OCI-LY3 (cell line): ENCODE measurements at regions not wholly inside any gene's neighbourhood (a gene's known extent, or its start where the extent isn't known, plus 50 kb on each side); places are given as distances from the start of the nearest gene placed in this dataset.

Experiments used
- H2AFZ ChIP-seq: fragments of 200-600, 300-600 bp; shearing (Covaris generic); 2 replicates; pipeline ENCODE4 v1.6.0; 2014; ENCODE audit warnings: antibody characterized with exemption, low read depth, low read length
- H3K27ac ChIP-seq: fragments of 200-600, 300-600 bp; sonication (generic); 2 replicates; pipeline ENCODE4 v1.5.1; 2014; ENCODE audit warnings: mild to moderate bottlenecking, low read length, moderate library complexity, mixed read lengths
- H3K27me3 ChIP-seq: fragments of 200-600, 300-600 bp; sonication (generic); 2 replicates; pipeline ENCODE4 v1.6.1; 2014; ENCODE audit warnings: low read depth, low read length, mixed read lengths
- H3K36me3 ChIP-seq: fragments of 200-600, 300-600 bp; sonication (generic); replicated peaks from 2 replicates; pipeline ENCODE3; 2014; ENCODE audit warnings: low read depth, low read length, mixed read lengths
- H3K4me1 ChIP-seq: fragments of 300-600, 200-600 bp; sonication (generic); 2 replicates; pipeline ENCODE4 v1.6.1; 2014; ENCODE audit warnings: low read length, mixed read lengths
- H3K4me2 ChIP-seq: fragments of 200-600, 300-600 bp; sonication (generic); 2 replicates; pipeline ENCODE4 v1.6.1; 2014; ENCODE audit warnings: low read length, mixed read lengths
- H3K4me3 ChIP-seq: fragments of 300-600, 200-600 bp; sonication (generic); 2 replicates; pipeline ENCODE4 v1.5.1; 2014; ENCODE audit warnings: antibody characterized with exemption, mild to moderate bottlenecking, low read length, moderate library complexity
- H3K79me2 ChIP-seq: fragments of 300-600, 200-600 bp; shearing (Covaris generic); 2 replicates; pipeline ENCODE4 v1.6.1; 2014; ENCODE audit warnings: mild to moderate bottlenecking, low read length, mixed read lengths
- H3K9ac ChIP-seq: fragments of 300-600, 200-600 bp; shearing (Covaris generic); 2 replicates; pipeline ENCODE4 v1.6.0; 2014; ENCODE audit warnings: mild to moderate bottlenecking, low read length, moderate library complexity
- H3K9me3 ChIP-seq: fragments of 200-600, 300-600 bp; shearing (Covaris generic); 2 replicates; pipeline ENCODE4 v1.6.1; 2014; ENCODE audit warnings: low read length, mixed read lengths; ENCODE audit not compliant: insufficient read depth
- H4K20me1 ChIP-seq: fragments of 200-600, 300-600 bp; sonication (generic); 2 replicates; pipeline ENCODE4 v1.6.1; 2016; ENCODE audit warnings: low read length, mixed read lengths; ENCODE audit not compliant: insufficient read depth
- EZH2phosphoT487 ChIP-seq: fragments of 200-600 bp; shearing (Covaris generic); IDR thresholded peaks from 2 replicates; pipeline ENCODE4 v1.6.1; 2018; ENCODE audit warnings: antibody characterized with exemption, mixed run types, low read depth
- TF ChIP-seq, protein P1 (sequence below): fragments of 200-600, 300-600 bp; sonication (generic); IDR thresholded peaks from 2 replicates; pipeline ENCODE4 v1.5.1; 2014; ENCODE audit warnings: antibody characterized with exemption, low read length, low read depth

DNA sequence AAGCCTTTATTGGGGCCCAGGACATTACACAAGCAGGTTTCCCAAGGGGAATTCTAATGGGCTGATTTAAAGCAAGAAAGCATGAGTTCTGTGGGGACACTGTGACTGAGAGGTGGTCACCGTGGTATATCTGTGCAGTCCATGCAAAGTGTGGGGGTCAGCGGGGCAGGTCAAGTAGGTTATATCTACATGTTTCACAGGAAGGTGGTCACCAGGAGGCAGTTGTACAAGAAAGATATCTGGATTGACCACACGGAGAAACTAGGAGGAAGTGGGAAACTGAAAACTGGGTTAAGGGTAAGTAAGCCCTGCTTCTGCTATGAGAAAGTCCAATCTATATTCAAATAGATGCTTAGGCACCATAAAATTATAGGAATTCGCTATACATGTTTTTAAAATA, 77.8 kb upstream of the CNOT2 start:
- Histone ChIP-seq H3K36me3 (no peaks in the 10 kb centered on the region), H3K79me2 (no peaks in the 10 kb centered on the region), H2AFZ (no peak overlapping the region), H3K4me1 (no peaks in the 10 kb centered on the region), H3K4me2 (no peak overlapping the region), H3K27me3 (no peaks in the 10 kb centered on the region), H4K20me1 (no peaks in the 10 kb centered on the region), H3K27ac (no peak overlapping the region), H3K9me3 (no peaks in the 10 kb centered on the region), H3K4me3 (no peak overlapping the region), H3K9ac (no peak overlapping the region)
- TF ChIP-seq EZH2phosphoT487 = no peak
- TF ChIP-seq, protein P1, sequence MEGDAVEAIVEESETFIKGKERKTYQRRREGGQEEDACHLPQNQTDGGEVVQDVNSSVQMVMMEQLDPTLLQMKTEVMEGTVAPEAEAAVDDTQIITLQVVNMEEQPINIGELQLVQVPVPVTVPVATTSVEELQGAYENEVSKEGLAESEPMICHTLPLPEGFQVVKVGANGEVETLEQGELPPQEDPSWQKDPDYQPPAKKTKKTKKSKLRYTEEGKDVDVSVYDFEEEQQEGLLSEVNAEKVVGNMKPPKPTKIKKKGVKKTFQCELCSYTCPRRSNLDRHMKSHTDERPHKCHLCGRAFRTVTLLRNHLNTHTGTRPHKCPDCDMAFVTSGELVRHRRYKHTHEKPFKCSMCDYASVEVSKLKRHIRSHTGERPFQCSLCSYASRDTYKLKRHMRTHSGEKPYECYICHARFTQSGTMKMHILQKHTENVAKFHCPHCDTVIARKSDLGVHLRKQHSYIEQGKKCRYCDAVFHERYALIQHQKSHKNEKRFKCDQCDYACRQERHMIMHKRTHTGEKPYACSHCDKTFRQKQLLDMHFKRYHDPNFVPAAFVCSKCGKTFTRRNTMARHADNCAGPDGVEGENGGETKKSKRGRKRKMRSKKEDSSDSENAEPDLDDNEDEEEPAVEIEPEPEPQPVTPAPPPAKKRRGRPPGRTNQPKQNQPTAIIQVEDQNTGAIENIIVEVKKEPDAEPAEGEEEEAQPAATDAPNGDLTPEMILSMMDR = no peak

DNA sequence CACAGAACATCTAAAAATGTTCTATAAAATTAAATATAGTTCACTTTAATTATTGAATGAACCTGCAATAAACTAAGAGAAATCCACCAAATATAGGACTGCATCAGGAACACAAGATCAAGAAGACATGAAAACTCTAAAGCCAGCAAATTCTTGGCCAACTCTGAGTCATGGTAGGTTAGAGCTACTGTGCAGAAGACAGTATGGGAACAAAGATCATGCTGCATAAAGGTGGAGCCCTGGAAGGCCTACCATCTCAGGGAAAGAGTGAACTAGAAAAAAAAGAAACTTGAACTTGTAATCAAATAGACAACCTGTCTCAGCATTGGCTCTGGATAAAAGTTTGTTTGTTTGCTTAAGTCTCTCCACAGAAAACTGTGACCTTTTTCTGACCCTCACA, 66.9 kb upstream of the CNOT2 start:
- Histone ChIP-seq H3K9ac (no peak overlapping the region), H3K36me3 (no peaks in the 10 kb centered on the region), H4K20me1 (no peaks in the 10 kb centered on the region), H3K27me3 (no peaks in the 10 kb centered on the region), H3K27ac (no peak overlapping the region), H3K4me2 (no peak overlapping the region), H2AFZ (no peak overlapping the region), H3K4me3 (no peak overlapping the region), H3K79me2 (no peaks in the 10 kb centered on the region), H3K4me1 (no peaks in the 10 kb centered on the region), H3K9me3 (peaks cover 2% of the 10 kb centered on the region; the same call in 1 of the 2 replicates)
- TF ChIP-seq, protein P1 = no peak
- TF ChIP-seq EZH2phosphoT487 = no peak

DNA sequence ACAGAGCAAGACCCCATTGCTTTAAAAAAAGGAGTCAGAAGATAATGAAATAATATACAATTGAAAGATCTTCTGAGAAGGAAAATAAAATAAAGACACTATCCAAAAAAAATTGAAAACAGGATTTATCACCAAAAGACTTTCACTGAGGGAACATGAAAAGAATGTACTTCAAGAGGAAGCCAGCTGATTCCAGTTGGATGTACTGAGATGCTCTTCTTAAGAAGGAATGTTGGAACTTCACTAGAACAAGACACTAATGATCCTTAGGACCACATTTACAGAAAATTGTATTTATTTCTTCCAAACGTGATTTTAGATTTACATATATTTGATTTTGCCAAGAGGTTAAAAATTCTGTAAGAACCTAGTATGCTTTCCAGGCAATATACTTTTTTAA, 65.6 kb upstream of the CNOT2 start:
- Histone ChIP-seq H3K27me3 (no peaks in the 10 kb centered on the region), H3K27ac (no peak overlapping the region), H3K79me2 (no peaks in the 10 kb centered on the region), H2AFZ (no peak overlapping the region), H3K9me3 (peaks cover 2% of the 10 kb centered on the region; the same call in 1 of the 2 replicates), H3K36me3 (no peaks in the 10 kb centered on the region), H3K4me1 (no peaks in the 10 kb centered on the region), H4K20me1 (no peaks in the 10 kb centered on the region), H3K4me2 (no peak overlapping the region), H3K4me3 (no peak overlapping the region), H3K9ac (no peak overlapping the region)
- TF ChIP-seq, protein P1 = no peak
- TF ChIP-seq EZH2phosphoT487 = no peak

DNA sequence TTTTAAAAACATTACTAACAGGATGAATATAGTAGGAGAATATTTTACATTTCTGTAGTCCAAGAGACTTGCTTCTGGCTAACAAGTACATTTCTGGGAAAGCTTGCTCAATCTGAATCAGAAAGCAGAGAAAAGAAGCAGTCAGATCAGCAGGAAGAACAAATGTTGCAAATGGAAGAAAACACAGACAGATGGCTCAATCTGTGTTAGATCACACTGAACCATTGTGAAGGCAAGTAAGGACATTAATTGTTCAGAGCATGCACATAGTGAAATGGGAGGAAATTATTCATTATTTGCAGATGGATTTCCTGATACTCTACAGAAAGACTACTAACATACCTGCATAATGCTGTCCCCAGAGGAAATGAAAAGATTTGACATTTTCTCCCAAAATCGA, 65.2 kb upstream of the CNOT2 start:
- no peaks in the 10 kb centered on the region for H3K36me3 ChIP-seq
- no peaks in the 10 kb centered on the region for H3K79me2 ChIP-seq
- TF ChIP-seq, protein P1 = no peak
- TF ChIP-seq EZH2phosphoT487 = no peak
- no peak overlapping the region for H2AFZ ChIP-seq
- no peak overlapping the region for H3K4me3 ChIP-seq
- no peaks in the 10 kb centered on the region for H3K4me1 ChIP-seq
- H3K27ac ChIP-seq = no peak overlapping the region
- H3K4me2 ChIP-seq = no peak overlapping the region
- H3K9ac ChIP-seq = no peak overlapping the region
- no peaks in the 10 kb centered on the region for H4K20me1 ChIP-seq
- peaks cover 2% of the 10 kb centered on the region; the same call in 1 of the 2 replicates for H3K9me3 ChIP-seq
- no peaks in the 10 kb centered on the region for H3K27me3 ChIP-seq
